ENCODE measurements at regions not wholly inside any gene's neighbourhood (a gene's known extent, or its start where the extent isn't known, plus 50 kb on each side); places are given as distances from the start of the nearest gene placed in this dataset.

DNA sequence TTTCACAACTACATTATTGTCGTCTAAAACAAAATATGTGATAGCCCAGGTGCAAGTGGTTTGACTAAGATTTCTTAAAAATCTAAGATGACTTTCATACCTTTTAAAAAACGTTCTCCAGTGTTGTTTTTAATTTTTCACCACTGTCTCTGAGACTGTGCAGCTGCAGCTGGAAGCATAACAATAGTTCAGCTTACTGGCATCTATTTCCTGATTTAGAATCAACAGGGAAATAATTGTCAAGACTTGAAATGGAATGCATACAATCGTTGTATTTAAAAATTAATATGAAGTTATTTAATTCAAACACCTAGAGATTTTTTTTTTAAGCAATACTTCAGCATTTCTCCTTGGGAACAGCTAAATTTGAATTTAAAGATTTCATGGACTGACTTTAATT is 982.0 kb upstream of the EPHA7 start:
- no peaks in the 10 kb centered on the region for H3K36me3 Mint-ChIP-seq (ENCODE audit: low read depth, unreplicated experiment)
- TF ChIP-seq, protein P1, sequence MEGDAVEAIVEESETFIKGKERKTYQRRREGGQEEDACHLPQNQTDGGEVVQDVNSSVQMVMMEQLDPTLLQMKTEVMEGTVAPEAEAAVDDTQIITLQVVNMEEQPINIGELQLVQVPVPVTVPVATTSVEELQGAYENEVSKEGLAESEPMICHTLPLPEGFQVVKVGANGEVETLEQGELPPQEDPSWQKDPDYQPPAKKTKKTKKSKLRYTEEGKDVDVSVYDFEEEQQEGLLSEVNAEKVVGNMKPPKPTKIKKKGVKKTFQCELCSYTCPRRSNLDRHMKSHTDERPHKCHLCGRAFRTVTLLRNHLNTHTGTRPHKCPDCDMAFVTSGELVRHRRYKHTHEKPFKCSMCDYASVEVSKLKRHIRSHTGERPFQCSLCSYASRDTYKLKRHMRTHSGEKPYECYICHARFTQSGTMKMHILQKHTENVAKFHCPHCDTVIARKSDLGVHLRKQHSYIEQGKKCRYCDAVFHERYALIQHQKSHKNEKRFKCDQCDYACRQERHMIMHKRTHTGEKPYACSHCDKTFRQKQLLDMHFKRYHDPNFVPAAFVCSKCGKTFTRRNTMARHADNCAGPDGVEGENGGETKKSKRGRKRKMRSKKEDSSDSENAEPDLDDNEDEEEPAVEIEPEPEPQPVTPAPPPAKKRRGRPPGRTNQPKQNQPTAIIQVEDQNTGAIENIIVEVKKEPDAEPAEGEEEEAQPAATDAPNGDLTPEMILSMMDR (IDR thresholded peaks at IDR 0.05; ENCODE audit: unreplicated experiment), result no peak
- H3K27me3 Mint-ChIP-seq (ENCODE audit: unreplicated experiment), result no peaks in the 10 kb centered on the region
- no peak overlapping the region for H3K27ac Mint-ChIP-seq (ENCODE audit: unreplicated experiment)
- no peaks in the 10 kb centered on the region for H3K4me1 Mint-ChIP-seq (ENCODE audit: unreplicated experiment)
- no peak overlapping the region for H3K4me3 Mint-ChIP-seq (ENCODE audit: unreplicated experiment)
- DNase-seq (ENCODE audit: low spot score), result no peak
- no peaks in the 10 kb centered on the region for H3K9me3 Mint-ChIP-seq (ENCODE audit: unreplicated experiment)

DNA sequence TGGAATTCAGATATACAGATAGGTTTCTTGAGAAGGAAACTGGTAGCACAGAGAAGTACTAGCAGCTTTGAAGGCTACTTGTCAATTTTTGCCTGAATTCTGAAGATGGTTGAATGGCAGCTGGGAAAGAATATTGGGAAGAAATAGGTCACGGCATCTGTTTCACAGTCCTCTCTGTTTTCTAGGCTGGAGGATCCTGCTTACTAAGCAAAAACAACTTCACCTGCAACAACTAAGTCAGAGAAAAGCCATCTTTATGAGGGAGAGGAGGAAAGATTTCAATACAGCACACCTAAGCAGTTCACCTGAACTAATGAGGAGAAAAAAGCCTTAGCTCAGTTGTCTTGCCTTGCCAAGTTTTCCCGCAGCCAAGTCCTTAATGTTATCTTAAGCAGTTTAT is 975.5 kb upstream of the EPHA7 start:
- no peaks in the 10 kb centered on the region for H3K4me1 Mint-ChIP-seq (ENCODE audit: unreplicated experiment)
- no peaks in the 10 kb centered on the region for H3K9me3 Mint-ChIP-seq (ENCODE audit: unreplicated experiment)
- TF ChIP-seq, protein P1 (IDR thresholded peaks at IDR 0.05; ENCODE audit: unreplicated experiment), result no peak
- no peak for DNase-seq (ENCODE audit: low spot score)
- H3K27me3 Mint-ChIP-seq (ENCODE audit: unreplicated experiment), result no peaks in the 10 kb centered on the region
- H3K27ac Mint-ChIP-seq (ENCODE audit: unreplicated experiment), result no peak overlapping the region
- H3K36me3 Mint-ChIP-seq (ENCODE audit: low read depth, unreplicated experiment), result no peaks in the 10 kb centered on the region
- no peak overlapping the region for H3K4me3 Mint-ChIP-seq (ENCODE audit: unreplicated experiment)

DNA sequence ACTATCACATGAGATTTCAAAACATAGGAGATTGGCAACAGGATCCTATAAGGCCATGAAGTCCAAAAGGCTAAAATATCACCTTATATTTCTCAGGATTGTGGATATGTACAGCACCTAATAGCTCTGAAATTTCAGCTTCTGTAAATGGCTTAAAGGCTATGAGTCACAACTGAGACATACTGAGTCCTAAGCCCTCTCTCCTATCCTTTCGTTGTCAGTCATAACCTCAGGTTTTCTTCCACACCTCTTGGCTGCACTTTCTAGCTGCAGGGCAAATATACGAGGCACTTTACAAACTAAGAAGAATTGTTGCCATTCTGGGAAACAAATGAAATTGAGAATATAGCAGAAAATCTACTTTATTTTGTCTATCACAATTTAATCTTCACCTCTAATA is 969.9 kb upstream of the EPHA7 start:
- no peak for DNase-seq (ENCODE audit: low spot score)
- Mint-ChIP-seq H3K36me3 (ENCODE audit: low read depth, unreplicated experiment) (no peaks in the 10 kb centered on the region), H3K4me3 (ENCODE audit: unreplicated experiment) (no peak overlapping the region), H3K9me3 (ENCODE audit: unreplicated experiment) (no peaks in the 10 kb centered on the region), H3K27ac (ENCODE audit: unreplicated experiment) (no peak overlapping the region), H3K4me1 (ENCODE audit: unreplicated experiment) (peaks cover 2% of the 10 kb centered on the region), H3K27me3 (ENCODE audit: unreplicated experiment) (no peaks in the 10 kb centered on the region)
- TF ChIP-seq, protein P1 (IDR thresholded peaks at IDR 0.05; ENCODE audit: unreplicated experiment), result no peak

DNA sequence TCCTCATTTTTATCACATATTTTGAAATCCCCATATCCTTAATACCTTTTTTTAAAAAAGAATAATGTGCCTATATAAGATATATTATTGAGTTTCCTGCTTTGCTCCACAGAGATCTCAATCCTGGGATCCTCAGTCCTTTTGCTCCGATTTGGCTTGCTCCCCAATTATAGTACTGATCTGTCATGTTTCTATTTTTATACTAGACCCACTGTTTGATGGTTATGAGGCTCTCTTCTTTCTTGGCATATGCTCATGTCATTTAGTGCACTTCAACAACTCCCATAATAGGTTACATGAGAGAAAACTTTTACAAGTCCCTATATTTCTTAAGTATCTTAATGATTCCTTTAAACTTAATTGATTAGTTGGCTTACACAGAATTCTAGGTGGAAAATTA is 958.5 kb upstream of the EPHA7 start:
- H3K4me1 Mint-ChIP-seq (ENCODE audit: unreplicated experiment), result peaks cover 9% of the 10 kb centered on the region
- H3K9me3 Mint-ChIP-seq (ENCODE audit: unreplicated experiment), result no peaks in the 10 kb centered on the region
- no peaks in the 10 kb centered on the region for H3K36me3 Mint-ChIP-seq (ENCODE audit: low read depth, unreplicated experiment)
- H3K4me3 Mint-ChIP-seq (ENCODE audit: unreplicated experiment), result no peak overlapping the region
- TF ChIP-seq, protein P1 (IDR thresholded peaks at IDR 0.05; ENCODE audit: unreplicated experiment), result no peak
- H3K27me3 Mint-ChIP-seq (ENCODE audit: unreplicated experiment), result no peaks in the 10 kb centered on the region
- H3K27ac Mint-ChIP-seq (ENCODE audit: unreplicated experiment), result no peak overlapping the region
- no peak for DNase-seq (ENCODE audit: low spot score)

DNA sequence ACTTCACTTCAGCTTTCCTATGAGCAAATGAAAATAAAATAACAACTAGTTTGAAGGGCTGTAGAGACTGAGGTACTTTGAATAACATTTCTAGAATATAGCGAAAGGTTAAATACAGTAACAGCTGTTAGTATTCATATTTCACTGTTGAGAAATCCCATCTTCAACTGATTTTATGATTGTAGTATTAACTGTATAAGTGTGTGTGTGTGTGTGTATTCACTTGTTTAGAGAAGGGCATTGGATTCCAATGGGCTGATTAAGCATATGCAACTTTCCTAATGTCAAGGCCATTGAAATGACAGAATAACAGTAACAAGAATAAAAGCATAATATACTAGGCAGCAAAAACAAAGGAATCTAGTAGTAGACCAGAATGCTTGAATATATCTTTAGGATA is 957.5 kb upstream of the EPHA7 start:
- TF ChIP-seq, protein P1 (IDR thresholded peaks at IDR 0.05; ENCODE audit: unreplicated experiment), result no peak

More for the DNA sequence above, 957.5 kb upstream of the EPHA7 start:
- Mint-ChIP-seq H3K27me3 (ENCODE audit: unreplicated experiment) (no peaks in the 10 kb centered on the region), H3K4me1 (ENCODE audit: unreplicated experiment) (peaks cover 9% of the 10 kb centered on the region), H3K27ac (ENCODE audit: unreplicated experiment) (no peak overlapping the region), H3K9me3 (ENCODE audit: unreplicated experiment) (no peaks in the 10 kb centered on the region), H3K4me3 (ENCODE audit: unreplicated experiment) (no peak overlapping the region), H3K36me3 (ENCODE audit: low read depth, unreplicated experiment) (no peaks in the 10 kb centered on the region)
- DNase-seq (ENCODE audit: low spot score), result no peak

Measured in endothelial cell (in vitro differentiated cells).